Ovary (tissue), 7 donors: ENCODE measurements at regions not wholly inside any gene's neighbourhood (a gene's known extent, or its start where the extent isn't known, plus 50 kb on each side); places are given as distances from the start of the nearest gene placed in this dataset. TPM values are rescaled to one million over a fixed set of nuclear protein-coding genes. Genes with fewer than 3 reads are reported as not detected.

Experiments
- DNase-seq, 5 donors: peaks; one replicate each; pipeline ENCODE4 v3.0.0-alpha.2; 2019 to 2020
- H3K27ac ChIP-seq, 2 donors: fragments of 200-600 bp; one replicate each; pipeline versions ENCODE4 v1.5.1 to v1.8.0; 2019 to 2022
- H3K27me3 ChIP-seq: fragments of 200-600 bp; one replicate; pipeline ENCODE4 v1.8.0; 2022
- H3K36me3 ChIP-seq: fragments of 200-600 bp; sonication (generic); one replicate; pipeline ENCODE4 v1.5.1; 2019
- H3K4me1 ChIP-seq: one replicate; pipeline ENCODE4 v1.8.1; 2013; ENCODE audit warnings: mild to moderate bottlenecking, moderate library complexity; ENCODE audit not compliant: insufficient read depth
- H3K4me3 ChIP-seq: fragments of 200-600 bp; sonication (generic); one replicate; pipeline ENCODE4 v1.5.1; 2017
- H3K9me3 ChIP-seq, 2 donors: fragments of 200-600 bp in 1 of 2; sonication (generic) in 1 of 2; one replicate each; pipeline versions ENCODE4 v1.5.1 to v1.8.1; 2013 to 2019; ENCODE audit warnings: mild to moderate bottlenecking in 1 of 2, moderate library complexity in 1 of 2
- CTCF ChIP-seq, 3 donors: fragments of 450-650 bp in 2 of 3; fragments of 200-600 bp in 1 of 3; IDR thresholded peaks; one replicate each; pipeline versions ENCODE4 v1.5.1 to v1.8.0; 2016 to 2022; ENCODE audit warnings: antibody characterized with exemption in 3 of 3, mild to moderate bottlenecking in 1 of 3
- EP300 ChIP-seq: sonication (generic); formaldehyde crosslinking; IDR thresholded peaks from one replicate; pipeline ENCODE4 v1.6.1; 2017; ENCODE audit warnings: antibody characterized with exemption
- POLR2A ChIP-seq: fragments of 450-650 bp; IDR thresholded peaks from one replicate; pipeline ENCODE4 v1.6.1; 2017; ENCODE audit warnings: antibody characterized with exemption, mild to moderate bottlenecking, moderate library complexity
- WGBS, 3 donors: extraction: QIAGEN DNeasy Blood & Tissue Kit in 1 of 3; methylation state at CpG; one replicate each; pipeline versions ENCODE4 v1.1.5 to v1.1.7; 2013 to 2017; 5-methylcytosine and 5-hydroxymethylcytosine counted together
- intact Hi-C, 4 donors: fragments of 100-400 bp; cut with DNase I; formaldehyde crosslinking; loops; one replicate each; pipeline versions ENCODE4 v1.11.0 to v1.15.1; 2022 to 2023
- small RNA-seq: library from RNA; depleted of rRNA; stranded (forward); fragments of <200 nt; gene quantifications from one replicate; pipeline ENCODE3, GENCODE V24; 2016
- donor health status: DM: no; HTN: no; CAD: no; lungs with moderate emphysema.
- donor health status: DM: no; HTN: no; CAD: no.
- donor health status: Bipolar disorder and iron deficiency.
- donor health status: DM: no; HTN: no; CAD: no.
- donor health status: DM: yes; HTN: yes; CAD: no.

GRCh38 chr14:76919431-76920330 lies 93.5 kb downstream of the LRRC74A start:
- H3K27me3 ChIP-seq: no peaks in the 10 kb centered on the region
- intact Hi-C loops: loop anchor here (2.0 to 10.0 kb wide), 7 partner anchors 33 to 148 kb away; partner anchors contain the start of gene IRF2BPL (in 3 of the 4)
- H3K4me1 ChIP-seq: peaks cover 48% of the 10 kb centered on the region
- TF ChIP-seq CTCF (IDR thresholded peaks at IDR 0.05): no peak
- TF ChIP-seq EP300: no peak
- no peak for TF ChIP-seq POLR2A
- no peak overlapping the region for H3K4me3 ChIP-seq
- H3K9me3 ChIP-seq: no peaks in the 10 kb centered on the region
- peak overlapping the region in 1 of 2 donors; percentile 86 for H3K27ac ChIP-seq
- WGBS, 3 donors: 4 to 12% (median 5%) methylated on average over 21 of the region's 21 CpGs
- DNase-seq: peak; percentile 46 to 60 (median 57)
- no peaks in the 10 kb centered on the region for H3K36me3 ChIP-seq

Small RNAs in the stretch of these regions (small RNA-seq; reads per million reads assigned to genes)
- gene RN7SL356P: not detected
